HG03565 (cell line): ENCODE measurements at regions not wholly inside any gene's neighbourhood (a gene's known extent, or its start where the extent isn't known, plus 50 kb on each side); places are given as distances from the start of the nearest gene placed in this dataset.
"Not testable (repeated sequence)": the region's sequence is repeated elsewhere in the genome, so short reads cannot be mapped to it uniquely, and the experiment has no call there.

Source experiments
- ATAC-seq: cut with Tn5 transposase; IDR thresholded peaks from one replicate; pipeline ENCODE4 v1.9.1; 2021; ENCODE audit warnings: mild to moderate bottlenecking, moderate library complexity; ENCODE audit not compliant: unreplicated experiment

DNA sequence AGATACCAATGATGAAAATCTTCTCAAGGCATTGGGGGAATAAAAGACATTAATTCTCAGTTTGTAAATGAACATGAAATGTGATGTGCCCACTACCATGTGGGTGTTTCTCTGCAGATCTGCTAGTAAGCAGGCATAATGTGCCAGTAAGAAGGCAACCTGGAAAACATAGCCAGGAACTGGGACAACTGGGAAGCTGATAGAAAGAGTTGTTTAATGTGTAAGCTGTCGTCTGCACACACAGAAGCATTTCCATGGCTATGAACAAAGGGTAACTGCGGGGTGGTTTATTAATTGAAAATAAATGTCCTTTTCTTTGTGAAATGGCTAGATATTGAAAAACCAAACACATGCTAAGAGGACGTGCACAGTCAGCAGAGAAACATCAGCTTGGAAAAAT, 52.0 kb downstream of the ZC3H11B start:
- ATAC-seq, result no peak

DNA sequence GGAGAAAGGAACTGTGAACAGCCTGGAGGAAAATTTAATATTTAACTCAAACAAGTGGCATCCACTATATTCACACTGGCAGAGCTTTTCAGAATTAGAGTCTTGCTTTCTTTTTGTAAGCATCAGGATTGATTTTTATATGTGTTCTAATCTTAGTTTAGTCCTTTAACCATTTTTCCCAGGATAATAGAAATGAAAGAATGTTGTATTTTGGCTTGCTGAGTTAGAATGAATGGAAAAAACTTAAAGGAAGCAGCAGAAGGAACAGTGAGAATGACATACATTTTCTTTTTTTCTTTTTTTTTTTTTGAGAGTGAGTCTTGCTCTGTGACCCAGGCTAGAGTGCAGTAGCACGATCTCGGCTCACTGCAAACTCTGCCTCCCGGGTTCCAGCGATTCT, 53.0 kb downstream of the ZC3H11B start:
- no peak for ATAC-seq

DNA sequence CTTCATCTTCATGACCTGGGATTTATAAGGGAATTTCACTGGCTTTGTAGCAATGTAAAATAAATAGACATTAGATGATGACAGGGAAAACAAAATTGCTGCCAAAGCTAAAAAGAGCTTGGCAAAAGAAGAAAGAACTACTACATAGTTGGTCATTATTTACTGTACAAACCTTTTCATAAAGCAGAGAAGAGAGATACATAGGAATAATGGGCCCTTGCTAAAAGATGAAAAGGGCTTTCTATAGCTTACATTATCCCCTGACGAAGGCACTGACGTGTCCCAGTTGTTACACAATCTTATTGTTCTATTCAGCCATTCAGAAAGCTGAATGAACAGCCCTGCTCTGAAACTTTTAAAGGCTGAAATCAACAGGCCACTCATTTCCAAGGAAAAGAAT, 57.1 kb downstream of the ZC3H11B start:
- ATAC-seq, result no peak

DNA sequence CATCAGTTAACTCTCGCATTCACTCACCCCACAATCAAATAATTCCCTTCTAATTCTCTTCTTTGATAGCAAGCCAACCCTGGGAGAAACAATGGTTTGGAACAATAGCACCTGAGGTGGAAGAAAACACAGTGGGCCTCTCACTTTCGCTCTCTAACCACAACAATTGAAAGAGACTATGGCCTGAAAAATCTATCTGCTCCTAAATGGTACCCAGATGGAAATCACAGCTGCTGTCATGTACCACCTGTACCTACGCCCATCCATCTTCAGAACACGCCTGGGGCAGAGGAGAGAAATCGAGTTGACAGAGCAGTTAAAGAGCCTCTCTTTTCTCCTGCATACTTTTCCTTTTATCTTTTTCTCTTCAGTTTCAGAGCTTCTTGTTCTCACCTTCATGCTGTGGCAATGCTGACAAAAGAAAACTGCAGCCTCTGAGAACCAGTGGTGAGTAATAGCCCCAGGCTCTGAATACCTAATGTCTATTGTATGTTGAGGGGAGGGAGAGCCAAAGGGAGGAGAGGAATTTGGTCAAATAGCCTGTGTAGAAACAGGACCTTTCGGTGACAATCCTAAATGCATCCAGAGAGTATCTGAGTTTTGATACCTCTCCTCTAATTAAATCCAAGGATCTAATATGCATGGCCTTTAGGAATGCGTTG, 57.7 kb downstream of the ZC3H11B start:
- ATAC-seq, result no peak

DNA sequence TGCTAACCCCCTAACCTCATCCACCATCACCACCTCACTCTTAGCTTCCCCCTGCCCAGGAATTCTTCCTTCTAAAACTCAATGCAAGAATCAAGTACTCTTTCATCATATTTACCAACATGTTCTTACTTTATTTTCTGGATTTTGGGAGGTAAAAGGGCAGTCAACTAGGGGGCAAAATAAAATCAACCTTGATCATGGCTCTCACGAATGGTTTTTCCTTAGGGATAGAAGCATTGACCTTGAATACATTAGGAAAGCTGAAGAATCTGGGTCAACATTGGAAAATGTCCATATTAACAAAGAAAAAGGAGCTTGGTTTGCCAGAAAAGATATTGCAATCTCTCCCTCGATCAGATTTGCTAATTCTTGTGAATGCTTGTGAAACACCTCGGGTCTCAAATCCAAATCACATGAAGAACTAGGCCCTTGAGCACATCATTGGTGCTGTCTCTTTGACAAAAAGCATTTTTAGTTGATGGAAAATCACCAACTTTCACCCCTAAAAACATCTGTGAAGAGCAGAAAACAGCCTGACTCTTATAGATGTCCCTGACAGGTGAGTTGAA, 58.9 kb downstream of the ZC3H11B start:
- no peak for ATAC-seq

DNA sequence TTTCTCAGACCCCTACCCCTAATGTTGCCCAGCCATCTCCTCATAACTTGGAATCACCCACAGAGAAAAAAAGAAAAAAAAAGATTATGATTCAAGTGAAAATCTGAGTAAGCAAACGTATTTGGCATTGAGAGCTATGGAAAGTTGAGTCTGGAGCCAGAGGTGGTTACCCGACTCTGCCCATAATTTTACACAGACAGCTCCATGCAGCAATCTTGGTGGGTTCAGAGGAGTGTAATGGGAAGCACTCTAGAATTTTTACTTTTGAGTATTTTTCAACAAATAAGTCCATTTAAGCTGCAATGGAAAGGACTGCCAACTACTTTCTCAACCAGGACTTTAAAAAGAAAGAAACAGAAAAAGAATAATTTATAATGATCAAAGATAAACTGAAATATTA, 62.7 kb downstream of the ZC3H11B start:
- ATAC-seq, result no peak

DNA sequence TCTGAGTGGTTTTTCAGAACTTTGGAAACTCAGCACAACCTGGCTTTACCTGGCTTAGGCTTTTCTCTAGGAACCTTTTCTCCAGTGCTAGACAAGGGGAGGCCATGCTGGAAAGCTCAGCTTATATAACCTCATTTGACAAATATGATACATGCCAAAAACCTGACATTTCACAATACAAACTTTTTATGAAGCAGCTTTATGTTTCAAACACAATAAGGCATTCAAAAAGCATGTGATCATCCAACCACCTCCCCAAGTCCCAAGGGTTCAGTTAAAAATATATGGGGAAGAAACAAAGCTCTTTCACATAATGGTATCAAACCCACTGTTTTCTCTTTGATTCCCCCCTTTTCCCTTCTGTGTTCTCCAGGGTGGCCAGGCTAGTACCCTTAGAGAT, 63.7 kb downstream of the ZC3H11B start:
- ATAC-seq, result no peak

DNA sequence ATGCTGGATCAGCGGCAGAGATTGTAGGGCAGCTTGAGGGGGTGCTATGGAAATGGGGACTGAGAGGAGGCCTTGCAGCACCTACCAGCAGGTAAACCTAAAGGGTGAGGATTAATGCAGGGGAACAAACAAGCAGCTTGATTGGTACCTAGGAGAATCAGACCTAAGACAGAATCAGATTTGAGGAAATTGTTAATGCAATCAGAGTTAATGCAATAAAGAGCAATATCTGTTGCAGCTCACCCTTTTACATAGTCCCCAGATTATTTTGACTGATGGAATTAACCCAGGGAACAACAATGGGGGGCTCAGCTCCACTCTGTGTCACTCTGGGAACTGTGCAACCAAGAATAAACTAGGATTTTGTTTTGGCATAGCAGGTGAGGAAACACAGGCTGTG, 64.5 kb downstream of the ZC3H11B start:
- no peak for ATAC-seq

DNA sequence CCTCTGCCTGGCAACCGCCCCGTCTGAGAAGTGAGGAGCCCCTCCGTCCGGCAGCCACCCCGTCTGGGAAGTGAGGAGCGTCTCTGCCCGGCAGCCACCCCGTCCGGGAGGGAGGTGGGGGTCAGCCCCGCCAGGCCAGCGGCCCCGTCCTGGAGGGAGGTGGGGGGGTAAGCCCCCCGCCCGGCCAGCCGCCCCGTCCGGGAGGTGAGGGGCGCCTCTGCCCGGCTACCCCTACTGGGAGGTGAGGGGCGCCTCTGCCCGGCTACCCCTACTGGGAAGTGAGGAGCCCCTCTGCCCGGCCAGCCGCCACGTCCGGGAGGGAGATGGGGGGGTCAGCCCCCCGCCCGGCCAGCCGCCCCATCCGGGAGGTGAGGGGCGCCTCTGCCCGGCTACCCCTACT, 67.1 kb downstream of the ZC3H11B start:
- not testable (repeated sequence) for ATAC-seq

DNA sequence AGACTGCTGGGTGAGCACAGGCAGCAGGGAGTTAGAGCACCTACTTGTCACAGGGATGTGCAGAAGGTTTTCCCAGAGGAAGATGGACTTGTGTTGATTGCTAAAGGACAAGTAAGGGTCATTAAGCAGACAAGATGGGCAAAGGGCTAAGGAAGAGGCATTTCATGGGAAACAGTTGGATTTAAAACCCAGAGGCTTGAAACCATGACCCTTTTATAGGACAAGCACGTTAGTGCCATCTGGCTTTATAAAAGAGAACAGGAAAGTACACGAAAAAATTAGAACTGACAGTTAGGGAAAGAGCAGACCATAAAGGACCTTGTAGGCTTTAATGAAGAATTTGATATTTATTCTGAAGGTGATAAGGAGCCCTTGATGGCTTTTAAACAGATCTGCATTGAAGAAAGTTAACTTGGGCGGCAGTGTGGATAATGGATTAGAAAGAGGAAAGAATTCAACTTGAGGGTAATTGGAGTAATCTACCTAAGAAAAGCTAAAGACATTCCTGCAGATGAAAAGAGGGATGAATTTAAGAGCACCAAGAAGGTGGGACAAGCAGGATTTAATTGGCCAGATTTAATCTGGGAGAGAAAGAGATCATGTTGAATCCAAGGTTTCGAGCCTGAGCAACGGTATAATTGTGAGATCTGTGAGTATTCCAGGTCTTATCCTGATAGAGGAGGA, 68.6 kb downstream of the ZC3H11B start:
- ATAC-seq, result no peak

DNA sequence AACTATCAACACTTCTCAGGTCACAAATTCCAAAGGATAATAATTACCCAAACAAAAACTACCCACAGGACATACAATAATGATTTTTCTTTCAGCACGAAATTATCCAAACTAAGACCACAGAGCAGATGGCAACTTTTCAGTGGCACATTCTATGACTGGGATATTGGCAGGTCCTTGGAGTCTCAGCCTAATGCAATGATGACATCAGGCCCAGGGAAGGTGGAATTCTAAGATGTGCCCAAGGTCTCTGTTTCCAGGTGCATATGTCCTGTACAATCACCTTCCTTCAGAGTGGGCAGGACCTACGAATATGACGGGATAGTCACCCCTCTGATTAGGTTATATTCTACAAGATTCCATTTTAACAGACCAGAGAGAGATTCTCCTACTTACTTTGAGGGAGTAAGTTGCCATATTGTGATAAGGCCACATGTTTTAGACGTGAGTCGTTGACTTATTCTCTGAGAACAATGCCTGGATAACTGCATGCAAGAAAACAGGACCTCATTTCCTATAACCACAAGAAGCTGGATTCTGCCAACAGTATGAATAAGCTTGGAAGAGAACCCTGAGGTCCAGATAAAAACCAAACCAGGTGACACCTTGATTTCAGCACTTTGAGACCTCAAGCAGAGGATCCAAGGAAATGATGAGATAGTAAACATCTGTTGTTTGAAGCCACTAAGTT, 69.9 kb downstream of the ZC3H11B start:
- no peak for ATAC-seq

DNA sequence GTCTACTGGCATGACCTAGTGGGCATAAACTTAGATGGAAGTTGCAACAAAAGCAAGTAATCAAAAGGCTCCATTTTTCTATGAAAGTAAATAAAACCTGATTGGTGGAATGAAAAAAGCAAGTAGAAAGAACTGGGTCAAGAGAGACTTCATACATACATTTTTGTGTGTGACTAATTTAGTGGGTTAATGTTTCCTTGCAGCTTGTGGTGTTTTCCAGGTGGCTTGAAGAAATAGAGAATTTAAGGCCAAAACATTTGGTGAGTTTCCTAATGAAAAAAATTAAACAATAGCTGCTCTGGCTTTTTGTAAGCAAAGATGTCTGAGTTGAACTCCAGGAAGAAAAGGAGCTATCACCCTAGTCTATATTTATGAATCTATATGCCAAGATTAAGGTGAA, 71.0 kb downstream of the ZC3H11B start:
- no peak for ATAC-seq

DNA sequence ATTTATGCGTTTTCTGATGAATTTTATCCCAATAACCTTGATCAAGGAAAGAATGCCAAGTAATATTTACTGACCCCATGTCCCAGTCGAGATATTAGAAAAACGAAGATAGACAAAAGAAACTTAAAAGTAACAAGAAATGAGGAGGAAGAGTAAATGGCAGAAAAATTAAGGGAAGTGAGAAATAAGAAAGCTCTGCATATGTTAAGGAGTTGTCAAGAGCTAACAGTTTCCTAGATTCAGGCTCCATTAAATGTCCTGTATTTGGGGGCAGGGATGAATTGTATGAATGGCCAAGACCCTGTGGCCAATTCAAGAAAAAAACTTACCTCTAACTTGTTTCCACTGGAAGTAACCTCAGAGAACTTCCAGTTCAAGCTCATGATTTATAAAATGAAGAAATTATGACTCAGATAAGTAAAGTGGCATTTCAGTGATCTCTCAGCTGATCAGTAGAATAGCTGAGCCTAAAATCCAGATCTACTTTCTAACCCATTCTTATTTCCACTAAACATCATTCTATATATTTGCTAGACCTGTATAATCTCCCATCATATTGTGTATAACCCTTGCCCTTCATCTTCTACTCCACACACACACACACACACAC, 73.2 kb downstream of the ZC3H11B start:
- no peak for ATAC-seq

DNA sequence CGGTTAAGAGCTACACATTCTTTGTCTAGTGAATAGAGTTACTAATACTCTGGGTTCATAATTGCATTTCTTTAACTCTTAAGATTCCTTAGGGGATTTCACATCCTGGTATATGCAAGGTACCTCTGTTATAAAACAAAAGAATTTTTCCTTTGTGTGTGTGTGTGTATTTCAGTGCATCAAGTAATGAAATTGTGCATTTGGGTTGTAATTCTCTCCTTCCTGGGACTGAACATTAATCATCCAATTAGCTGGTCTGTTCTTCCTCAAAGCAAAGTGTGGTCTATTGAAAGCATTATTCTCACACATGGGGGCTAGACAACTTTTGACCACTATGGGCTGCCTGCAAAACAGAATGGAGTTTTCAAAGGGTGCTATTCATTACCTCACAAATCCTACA, 74.0 kb downstream of the ZC3H11B start:
- no peak for ATAC-seq

DNA sequence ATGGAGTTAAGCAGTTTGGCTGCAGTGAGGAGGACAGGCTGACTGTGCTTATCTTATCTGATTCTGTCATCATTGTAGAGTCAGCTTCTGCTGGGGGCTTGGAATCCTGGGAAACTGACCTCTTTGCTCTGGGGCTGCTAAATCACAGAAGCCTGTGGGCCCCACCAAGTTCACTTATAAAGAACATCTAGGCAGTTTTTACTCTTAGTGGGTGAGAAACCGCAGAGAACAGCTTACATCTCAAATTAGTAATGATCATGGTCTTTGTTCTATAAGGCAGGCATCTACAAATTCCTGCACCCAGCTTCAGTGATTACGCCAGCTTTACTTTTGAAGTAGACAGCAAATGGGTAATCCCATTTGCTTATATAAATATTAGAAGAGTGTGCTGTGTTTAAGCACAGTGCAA, 75.7 kb downstream of the ZC3H11B start:
- no peak for ATAC-seq

DNA sequence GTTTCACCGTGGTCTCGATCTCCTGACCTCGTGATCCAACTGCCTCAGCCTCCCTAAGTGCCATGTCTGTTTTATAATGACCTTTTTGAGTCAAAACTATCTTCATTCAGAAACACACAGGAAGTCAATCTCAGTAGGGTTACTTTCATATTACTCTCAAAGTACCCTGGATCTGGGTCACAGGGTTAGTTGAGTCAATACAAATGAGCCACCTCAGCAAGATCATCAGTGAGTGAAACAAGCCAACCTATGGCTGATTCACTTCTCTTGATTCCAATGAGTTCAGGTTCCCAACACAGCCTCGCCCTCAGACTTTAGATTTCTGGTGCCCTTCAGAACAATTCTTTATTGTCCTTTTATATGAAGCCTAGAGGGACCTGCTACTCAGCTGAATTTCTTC, 76.9 kb downstream of the ZC3H11B start:
- no peak for ATAC-seq

DNA sequence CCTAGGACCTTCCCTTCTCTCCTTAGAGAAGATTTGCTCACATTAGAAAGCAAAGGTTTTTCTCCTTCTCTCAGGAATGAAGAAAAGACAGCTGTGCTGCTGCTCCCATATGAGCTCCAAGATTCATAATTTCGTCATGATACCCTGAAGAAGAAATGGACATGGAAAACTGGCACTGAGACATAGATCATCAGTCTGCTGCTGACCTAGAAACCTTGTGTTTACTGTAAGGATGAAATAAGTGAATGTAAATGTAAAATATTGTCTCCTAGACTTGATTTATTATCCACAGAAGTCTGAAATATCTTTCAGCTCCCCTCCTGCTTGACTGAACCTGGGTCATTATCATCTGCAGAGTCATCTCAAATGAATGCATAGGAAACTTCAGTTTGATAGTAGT, 77.9 kb downstream of the ZC3H11B start:
- ATAC-seq, result no peak

DNA sequence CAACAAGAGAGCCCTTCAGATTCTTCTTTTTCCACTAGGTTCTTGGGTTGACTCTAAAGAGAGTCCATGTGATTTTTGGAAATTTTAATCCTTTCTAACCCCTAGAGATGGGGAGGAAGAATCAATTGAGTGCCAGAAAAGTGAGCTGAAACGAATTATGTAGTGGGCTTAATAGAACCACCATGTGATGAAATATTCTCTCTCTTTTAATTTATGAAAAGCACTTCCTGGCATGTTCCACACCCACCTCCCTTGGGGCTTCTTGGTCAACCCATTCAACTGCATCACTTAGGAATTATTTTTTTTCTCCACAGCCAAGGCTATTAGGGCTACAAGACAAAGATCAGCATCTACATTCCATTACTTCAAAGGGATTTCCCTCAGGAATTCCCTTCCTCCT, 79.6 kb downstream of the ZC3H11B start:
- ATAC-seq, result no peak

DNA sequence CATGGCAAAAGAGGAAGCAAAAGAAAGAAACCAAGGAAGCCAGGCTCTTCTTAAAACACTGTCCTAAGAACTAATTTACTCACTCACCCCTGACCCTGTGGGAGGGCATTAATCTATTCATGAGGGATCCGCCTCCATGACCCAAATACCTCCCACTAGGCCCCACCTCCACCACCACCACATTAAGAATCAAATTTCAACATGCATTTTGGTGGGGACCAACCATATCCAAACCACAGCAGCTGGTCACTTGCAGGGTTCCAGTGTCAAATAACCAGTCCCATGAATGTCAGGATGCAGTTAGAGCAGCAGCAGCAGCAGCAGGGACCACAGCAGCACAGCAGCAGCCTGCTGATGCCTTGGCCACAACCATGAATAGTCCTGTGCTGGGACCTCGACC, 83.8 kb downstream of the ZC3H11B start:
- ATAC-seq, result no peak

DNA sequence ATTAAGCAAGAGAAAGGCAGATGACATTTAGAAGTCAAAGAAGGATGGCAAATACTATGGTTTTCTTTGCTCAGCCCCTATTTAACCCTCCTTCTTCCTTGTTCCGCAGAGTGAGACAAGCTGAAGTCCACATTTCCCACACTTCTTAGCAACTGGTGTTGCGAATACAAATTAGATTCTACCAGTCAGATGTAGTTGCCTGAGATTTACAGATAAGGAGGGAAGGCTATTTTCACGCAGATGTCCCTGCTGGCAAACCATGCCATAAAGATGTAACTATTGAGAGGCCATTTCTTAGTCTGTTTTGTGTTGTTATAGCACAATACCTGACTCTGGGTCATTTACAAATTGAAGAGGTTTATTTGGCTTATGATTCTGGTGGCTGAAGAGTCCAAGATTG, 84.3 kb downstream of the ZC3H11B start:
- no peak for ATAC-seq

DNA sequence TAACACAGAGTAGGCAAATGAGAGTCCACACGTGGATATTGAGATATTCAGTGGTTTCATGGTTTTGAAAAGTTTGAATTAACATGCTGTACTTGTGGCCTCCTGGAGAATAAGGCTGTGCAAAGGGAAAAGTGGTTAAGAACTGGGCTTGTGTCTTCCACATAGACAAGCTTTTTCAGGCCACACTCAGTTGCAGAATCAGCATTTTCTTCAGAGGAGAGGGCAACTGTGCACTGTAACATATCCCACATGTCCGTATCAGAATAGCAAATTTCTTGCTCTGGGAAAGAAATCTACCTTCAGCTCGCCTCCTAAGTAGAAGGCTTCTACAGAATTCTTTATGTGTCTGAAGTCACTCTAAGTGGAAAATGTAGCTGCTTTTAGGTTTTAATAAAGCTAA, 84.9 kb downstream of the ZC3H11B start:
- ATAC-seq, result no peak

DNA sequence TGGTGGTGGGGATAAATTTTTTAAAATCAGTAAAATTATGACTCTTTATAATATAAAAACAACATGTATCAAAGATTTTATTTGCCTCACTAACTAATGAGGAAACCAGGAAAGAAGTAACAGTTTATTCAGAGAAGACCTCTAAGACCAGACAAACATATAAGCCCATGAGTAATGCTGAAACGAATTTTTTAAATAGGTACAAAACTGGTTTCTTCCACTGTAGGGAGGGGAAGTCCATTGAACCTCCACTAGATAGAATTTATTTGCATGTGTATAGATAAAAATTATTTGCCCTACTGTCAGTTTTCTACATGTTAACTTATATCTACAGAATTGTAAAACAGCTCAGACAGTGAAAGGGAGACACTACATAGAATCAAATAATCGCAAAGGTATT, 86.8 kb downstream of the ZC3H11B start:
- no peak for ATAC-seq
